Brain microvascular endothelial cell (primary cell): ENCODE measurements at regions not wholly inside any gene's neighbourhood (a gene's known extent, or its start where the extent isn't known, plus 50 kb on each side); places are given as distances from the start of the nearest gene placed in this dataset.

Source experiments
- DNase-seq: peaks from one replicate; pipeline ENCODE4 v3.0.0-alpha.2; 2020
- H3K27ac ChIP-seq: fragments of 250-450 bp; sonication (Bioruptor Pico); 2 replicates; pipeline ENCODE4 v1.5.1; 2020; ENCODE audit warnings: mild to moderate bottlenecking, moderate library complexity
- H3K27me3 ChIP-seq: fragments of 250-450 bp; sonication (Bioruptor Pico); replicated peaks from 2 replicates; pipeline ENCODE4 v1.5.1; 2020; ENCODE audit warnings: mild to moderate bottlenecking
- H3K36me3 ChIP-seq: fragments of 250-450 bp; sonication (Bioruptor Pico); replicated peaks from 2 replicates; pipeline ENCODE4 v1.5.1; 2020; ENCODE audit warnings: mild to moderate bottlenecking
- H3K4me3 ChIP-seq: 2 replicates; pipeline ENCODE4 v1.5.1; 2011; ENCODE audit warnings: low read depth, mild to moderate bottlenecking, control low read depth, low read length, moderate library complexity
- in situ Hi-C: cut with HindIII; loops from 2 replicates; pipeline ENCODE4 v1.10.0; 2017; ENCODE audit warnings: low sequenced_read_pairs, low pct_ligation_motif_present
- TF ChIP-seq, protein P1 (sequence below): IDR thresholded peaks from 2 replicates; pipeline ENCODE4 v1.5.1; 2011; ENCODE audit warnings: low read depth, mild to moderate bottlenecking, moderate library complexity, low read length, control low read depth, inconsistent platforms; ENCODE audit errors: missing control alignments

DNA sequence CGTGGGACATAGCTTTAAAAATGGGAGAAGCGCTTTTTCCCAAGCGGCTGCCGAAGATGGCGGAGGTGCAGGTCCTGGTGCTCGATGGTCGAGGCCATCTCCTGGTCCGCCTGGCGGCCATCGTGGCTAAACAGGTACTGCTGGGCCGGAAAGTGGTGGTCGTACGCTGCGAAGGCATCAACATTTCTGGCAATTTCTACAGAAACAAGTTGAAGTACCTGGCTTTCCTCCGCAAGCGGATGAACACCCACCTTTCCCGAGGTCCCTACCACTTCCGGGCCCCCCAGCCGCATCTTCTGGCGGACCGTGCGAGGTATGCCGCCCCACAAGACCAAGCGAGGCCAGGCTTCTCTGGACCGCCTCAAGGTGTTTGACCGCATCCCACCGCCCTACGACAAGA, 245.5 kb downstream of the MRPL39 start:
- in situ Hi-C loops = no loop called here
- no peak for DNase-seq
- H3K27ac ChIP-seq = no peak overlapping the region
- no peak overlapping the region for H3K4me3 ChIP-seq
- H3K27me3 ChIP-seq = no peaks in the 10 kb centered on the region
- TF ChIP-seq, protein P1, sequence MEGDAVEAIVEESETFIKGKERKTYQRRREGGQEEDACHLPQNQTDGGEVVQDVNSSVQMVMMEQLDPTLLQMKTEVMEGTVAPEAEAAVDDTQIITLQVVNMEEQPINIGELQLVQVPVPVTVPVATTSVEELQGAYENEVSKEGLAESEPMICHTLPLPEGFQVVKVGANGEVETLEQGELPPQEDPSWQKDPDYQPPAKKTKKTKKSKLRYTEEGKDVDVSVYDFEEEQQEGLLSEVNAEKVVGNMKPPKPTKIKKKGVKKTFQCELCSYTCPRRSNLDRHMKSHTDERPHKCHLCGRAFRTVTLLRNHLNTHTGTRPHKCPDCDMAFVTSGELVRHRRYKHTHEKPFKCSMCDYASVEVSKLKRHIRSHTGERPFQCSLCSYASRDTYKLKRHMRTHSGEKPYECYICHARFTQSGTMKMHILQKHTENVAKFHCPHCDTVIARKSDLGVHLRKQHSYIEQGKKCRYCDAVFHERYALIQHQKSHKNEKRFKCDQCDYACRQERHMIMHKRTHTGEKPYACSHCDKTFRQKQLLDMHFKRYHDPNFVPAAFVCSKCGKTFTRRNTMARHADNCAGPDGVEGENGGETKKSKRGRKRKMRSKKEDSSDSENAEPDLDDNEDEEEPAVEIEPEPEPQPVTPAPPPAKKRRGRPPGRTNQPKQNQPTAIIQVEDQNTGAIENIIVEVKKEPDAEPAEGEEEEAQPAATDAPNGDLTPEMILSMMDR = no peak
- H3K36me3 ChIP-seq = no peaks in the 10 kb centered on the region

DNA sequence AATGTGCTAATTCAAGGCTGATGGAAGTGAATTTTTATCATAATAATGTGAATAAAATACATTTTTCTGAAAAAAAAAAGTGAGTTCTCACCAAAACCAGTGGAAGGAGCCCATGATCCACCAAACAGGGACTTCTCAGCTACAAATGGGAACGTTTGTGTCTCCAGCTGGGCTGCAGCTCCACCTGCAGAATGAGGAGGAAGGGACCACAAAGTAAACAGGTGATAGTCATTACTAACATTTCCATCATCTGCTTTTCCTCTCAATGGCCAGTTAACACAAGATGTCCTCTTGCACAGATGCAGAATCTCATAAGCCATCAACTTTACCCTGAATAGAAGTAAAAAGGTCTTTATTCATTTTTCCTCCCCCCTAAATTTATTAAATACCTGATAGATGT, 246.2 kb downstream of the MRPL39 start:
- no peak for DNase-seq
- Histone ChIP-seq H3K27ac (no peak overlapping the region), H3K36me3 (no peaks in the 10 kb centered on the region), H3K4me3 (no peak overlapping the region), H3K27me3 (no peaks in the 10 kb centered on the region)
- in situ Hi-C loops = no loop called here
- TF ChIP-seq, protein P1 = no peak

DNA sequence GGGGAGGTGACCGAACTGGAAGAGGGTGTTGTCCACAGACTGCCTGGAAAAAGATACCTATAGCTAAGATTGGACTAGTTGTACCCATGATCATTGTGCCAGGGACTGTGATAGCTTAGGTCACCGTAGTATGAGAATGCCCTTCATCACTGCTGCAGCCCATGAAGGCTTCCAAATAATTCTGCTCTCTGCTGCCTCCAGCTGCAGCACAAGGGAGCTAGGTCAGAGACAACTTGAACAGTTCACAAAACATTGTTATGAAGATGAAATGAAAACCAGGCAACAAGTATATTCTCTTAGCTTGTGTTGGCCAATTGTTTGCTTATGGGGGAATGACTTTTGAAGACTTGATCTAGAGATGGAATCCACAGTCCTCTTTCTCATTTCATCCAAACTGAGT, 246.7 kb downstream of the MRPL39 start:
- Histone ChIP-seq H3K36me3 (no peaks in the 10 kb centered on the region), H3K27me3 (no peaks in the 10 kb centered on the region), H3K4me3 (no peak overlapping the region), H3K27ac (no peak overlapping the region)
- in situ Hi-C loops = no loop called here
- no peak for DNase-seq
- TF ChIP-seq, protein P1 = peak; percentile 62

DNA sequence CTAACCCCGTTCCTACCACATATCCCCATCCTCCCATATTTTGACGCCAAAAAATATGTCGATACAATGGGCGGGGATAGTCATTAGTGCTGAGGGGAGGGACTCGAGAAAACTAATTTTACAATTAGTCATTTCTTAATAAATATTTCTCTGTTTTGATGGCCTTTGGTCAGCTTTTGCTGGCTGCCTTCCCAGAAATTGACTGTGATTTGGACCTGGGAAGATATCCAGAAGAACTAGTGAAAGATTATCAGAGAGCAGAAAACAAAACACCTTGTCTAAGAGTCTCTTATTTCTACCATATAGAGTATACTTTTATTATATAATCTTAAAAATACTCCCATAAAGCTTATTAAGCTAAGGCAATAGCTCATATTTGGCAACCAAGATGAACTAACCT, 247.6 kb downstream of the MRPL39 start:
- TF ChIP-seq, protein P1 = no peak
- Histone ChIP-seq H3K4me3 (no peak overlapping the region), H3K27ac (no peak overlapping the region), H3K36me3 (no peaks in the 10 kb centered on the region), H3K27me3 (no peaks in the 10 kb centered on the region)
- no peak for DNase-seq
- in situ Hi-C loops = no loop called here

DNA sequence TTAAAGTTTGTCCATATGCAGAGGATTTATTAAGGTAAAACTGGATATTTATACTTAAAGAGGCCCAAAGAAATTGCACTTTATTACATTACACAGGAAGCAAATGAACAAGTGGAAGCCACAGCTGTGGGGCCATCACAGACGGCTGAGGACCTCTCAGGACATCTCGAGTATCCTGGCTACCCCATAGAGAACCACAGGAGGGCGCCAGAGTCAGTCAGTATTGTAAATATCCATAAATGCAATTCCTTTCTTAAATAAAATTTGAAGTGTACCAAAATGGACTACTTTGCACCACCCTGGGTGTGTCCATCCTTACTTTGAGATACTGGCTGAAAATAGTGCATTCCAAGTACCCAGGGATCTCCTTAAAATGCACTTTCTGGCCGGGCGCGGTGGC, 257.2 kb downstream of the MRPL39 start:
- TF ChIP-seq, protein P1 = peak; percentile 86
- Histone ChIP-seq H3K36me3 (no peaks in the 10 kb centered on the region), H3K4me3 (no peak overlapping the region), H3K27me3 (no peaks in the 10 kb centered on the region), H3K27ac (no peak overlapping the region)
- DNase-seq = peak; percentile 71
- in situ Hi-C loops = no loop called here

DNA sequence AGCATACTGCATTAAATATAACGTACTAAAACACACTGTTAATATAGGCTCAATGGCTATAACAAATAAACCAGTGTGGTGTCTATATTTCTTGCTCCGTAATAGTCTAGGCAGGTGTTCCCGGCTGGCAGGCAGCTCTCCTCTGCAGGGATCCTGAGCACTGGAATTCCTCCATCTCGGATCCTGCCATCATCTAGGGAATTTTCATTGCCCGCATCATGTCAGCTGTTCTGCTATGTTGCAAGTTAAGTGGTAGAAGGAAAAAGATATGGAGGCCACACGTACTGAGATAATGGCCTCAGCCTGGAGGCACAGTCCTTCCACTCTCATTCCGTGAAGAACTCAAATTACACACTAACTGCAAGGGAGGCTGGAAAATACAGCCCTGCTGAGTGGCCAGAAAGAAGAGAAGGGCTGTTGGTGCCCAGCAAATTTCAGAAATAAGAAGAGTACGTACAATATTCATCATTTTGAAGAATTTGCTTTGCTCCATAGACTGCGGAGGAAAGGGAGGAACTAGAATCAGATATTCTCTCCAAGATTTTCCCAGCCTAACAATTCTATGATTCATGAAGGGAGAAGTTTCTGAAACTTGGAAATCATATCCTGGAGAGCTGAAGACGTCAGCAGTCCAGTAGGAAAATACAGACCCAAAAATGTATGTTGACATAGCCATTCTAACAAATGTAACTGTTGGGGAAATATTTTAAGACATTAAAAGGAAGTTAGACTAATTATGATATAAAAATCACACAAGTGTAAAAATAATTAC, 263.3 kb downstream of the MRPL39 start:
- Histone ChIP-seq H3K27me3 (no peaks in the 10 kb centered on the region), H3K36me3 (no peaks in the 10 kb centered on the region), H3K27ac (no peak overlapping the region), H3K4me3 (no peak overlapping the region)
- no peak for DNase-seq
- TF ChIP-seq, protein P1 = no peak
- in situ Hi-C loops = no loop called here
